Activated CD8-positive, alpha-beta T cell treated with anti-CD3 and anti-CD28 coated beads for 36 hours (primary cell): ENCODE measurements at regions not wholly inside any gene's neighbourhood (a gene's known extent, or its start where the extent isn't known, plus 50 kb on each side); places are given as distances from the start of the nearest gene placed in this dataset.

Experiments
- ATAC-seq: fragments of 200-7000 bp; cut with Tn5 transposase; one replicate; pipeline ENCODE4 v1.10.0; 2021; ENCODE audit warnings: mild to moderate bottlenecking, moderate library complexity
- CTCF ChIA-PET: fragments of 350-600 bp; sonication (Branson Sonifier 250); formaldehyde crosslinking; loops from one replicate; lab custom pipeline; 2021; ENCODE audit warnings: antibody characterized with exemption; lab: Charles Lee
- POLR2A ChIA-PET: fragments of 350-600 bp; sonication (Branson Sonifier 250); formaldehyde crosslinking; loops from one replicate; lab custom pipeline; 2021; ENCODE audit warnings: antibody characterized with exemption; lab: Charles Lee
- DNase-seq: peaks from one replicate; pipeline ENCODE4 v3.0.0-alpha.2; 2020
- H3K27ac Mint-ChIP-seq: one replicate; pipeline ENCODE4 v1.8.0; 2021; ENCODE audit warnings: mild to moderate bottlenecking, mixed read lengths
- H3K27me3 Mint-ChIP-seq: one replicate; pipeline ENCODE4 v1.8.0; 2021; ENCODE audit warnings: mixed read lengths
- H3K36me3 Mint-ChIP-seq: one replicate; pipeline ENCODE4 v1.8.0; 2021; ENCODE audit warnings: low read depth, mixed read lengths
- H3K4me1 Mint-ChIP-seq: one replicate; pipeline ENCODE4 v1.8.0; 2021; ENCODE audit warnings: low read depth, mixed read lengths
- H3K4me3 Mint-ChIP-seq: one replicate; pipeline ENCODE4 v1.8.0; 2021; ENCODE audit warnings: mild to moderate bottlenecking, moderate library complexity, mixed read lengths
- H3K9me3 Mint-ChIP-seq: one replicate; pipeline ENCODE4 v1.8.0; 2021; ENCODE audit warnings: mixed read lengths
- intact Hi-C: fragments of 100-400 bp; cut with micrococcal nuclease; formaldehyde crosslinking; loops from one replicate; pipeline ENCODE4 v1.10.0; 2022
- TF ChIP-seq, protein P1 (sequence below): fragments of 200-600 bp; IDR thresholded peaks from one replicate; pipeline ENCODE4 v1.8.0; 2022; ENCODE audit warnings: antibody characterized with exemption, mild to moderate bottlenecking

DNA sequence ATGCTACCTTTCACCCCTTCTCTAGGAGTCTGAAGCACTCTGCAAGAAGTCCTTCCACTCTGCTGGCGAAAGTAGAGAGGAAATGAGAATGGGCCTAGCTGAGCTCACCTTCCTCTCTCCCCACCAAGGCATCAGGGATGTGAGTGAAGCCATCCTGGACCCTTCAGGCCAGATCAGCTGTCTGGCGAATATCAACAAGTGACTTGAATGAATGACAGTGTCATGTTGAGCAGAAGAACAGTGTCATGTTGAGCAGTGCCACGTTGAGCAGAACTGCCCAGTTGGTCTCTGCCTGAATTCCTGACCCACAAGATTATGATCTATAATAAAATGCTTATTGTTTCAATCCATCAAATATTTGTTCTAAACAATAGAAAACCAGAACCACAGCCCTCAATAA, 166.2 kb upstream of the RFC3 start:
- no peaks in the 10 kb centered on the region for H3K9me3 Mint-ChIP-seq
- H3K4me1 Mint-ChIP-seq: no peaks in the 10 kb centered on the region
- ATAC-seq (no peak), DNase-seq (no peak)
- TF ChIP-seq, protein P1, sequence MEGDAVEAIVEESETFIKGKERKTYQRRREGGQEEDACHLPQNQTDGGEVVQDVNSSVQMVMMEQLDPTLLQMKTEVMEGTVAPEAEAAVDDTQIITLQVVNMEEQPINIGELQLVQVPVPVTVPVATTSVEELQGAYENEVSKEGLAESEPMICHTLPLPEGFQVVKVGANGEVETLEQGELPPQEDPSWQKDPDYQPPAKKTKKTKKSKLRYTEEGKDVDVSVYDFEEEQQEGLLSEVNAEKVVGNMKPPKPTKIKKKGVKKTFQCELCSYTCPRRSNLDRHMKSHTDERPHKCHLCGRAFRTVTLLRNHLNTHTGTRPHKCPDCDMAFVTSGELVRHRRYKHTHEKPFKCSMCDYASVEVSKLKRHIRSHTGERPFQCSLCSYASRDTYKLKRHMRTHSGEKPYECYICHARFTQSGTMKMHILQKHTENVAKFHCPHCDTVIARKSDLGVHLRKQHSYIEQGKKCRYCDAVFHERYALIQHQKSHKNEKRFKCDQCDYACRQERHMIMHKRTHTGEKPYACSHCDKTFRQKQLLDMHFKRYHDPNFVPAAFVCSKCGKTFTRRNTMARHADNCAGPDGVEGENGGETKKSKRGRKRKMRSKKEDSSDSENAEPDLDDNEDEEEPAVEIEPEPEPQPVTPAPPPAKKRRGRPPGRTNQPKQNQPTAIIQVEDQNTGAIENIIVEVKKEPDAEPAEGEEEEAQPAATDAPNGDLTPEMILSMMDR: no peak
- intact Hi-C loops: no loop called here
- CTCF ChIA-PET: no interaction called here
- H3K4me3 Mint-ChIP-seq: no peak overlapping the region
- no peak overlapping the region for H3K27ac Mint-ChIP-seq
- POLR2A ChIA-PET: no interaction called here
- peaks cover 14% of the 10 kb centered on the region for H3K27me3 Mint-ChIP-seq
- no peaks in the 10 kb centered on the region for H3K36me3 Mint-ChIP-seq

DNA sequence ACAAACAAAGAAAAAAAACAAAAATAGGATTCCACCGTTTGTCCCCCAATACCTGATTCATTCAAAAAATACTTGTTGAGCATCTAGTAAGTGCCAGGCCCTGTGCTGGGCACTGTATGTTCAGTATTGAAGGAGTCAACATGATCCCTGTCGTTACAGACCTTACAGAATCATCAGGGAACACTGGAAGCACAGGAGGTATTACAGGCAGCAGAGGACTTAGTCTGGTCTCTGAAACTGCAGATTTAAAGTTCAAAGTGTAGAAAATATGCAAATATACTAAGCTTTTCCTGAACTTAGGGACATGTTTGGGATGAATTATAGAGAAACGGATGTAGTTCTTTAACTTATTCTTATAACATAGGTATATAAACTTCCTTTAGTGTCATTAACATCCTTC, 160.7 kb upstream of the RFC3 start:
- TF ChIP-seq, protein P1: no peak
- peaks cover 13% of the 10 kb centered on the region for H3K27me3 Mint-ChIP-seq
- no peak overlapping the region for H3K4me3 Mint-ChIP-seq
- CTCF ChIA-PET: no interaction called here
- intact Hi-C loops: no loop called here
- POLR2A ChIA-PET: no interaction called here
- H3K36me3 Mint-ChIP-seq: no peaks in the 10 kb centered on the region
- no peak overlapping the region for H3K27ac Mint-ChIP-seq
- H3K9me3 Mint-ChIP-seq: peaks cover 1% of the 10 kb centered on the region
- DNase-seq: no peak
- no peak for ATAC-seq
- no peaks in the 10 kb centered on the region for H3K4me1 Mint-ChIP-seq

DNA sequence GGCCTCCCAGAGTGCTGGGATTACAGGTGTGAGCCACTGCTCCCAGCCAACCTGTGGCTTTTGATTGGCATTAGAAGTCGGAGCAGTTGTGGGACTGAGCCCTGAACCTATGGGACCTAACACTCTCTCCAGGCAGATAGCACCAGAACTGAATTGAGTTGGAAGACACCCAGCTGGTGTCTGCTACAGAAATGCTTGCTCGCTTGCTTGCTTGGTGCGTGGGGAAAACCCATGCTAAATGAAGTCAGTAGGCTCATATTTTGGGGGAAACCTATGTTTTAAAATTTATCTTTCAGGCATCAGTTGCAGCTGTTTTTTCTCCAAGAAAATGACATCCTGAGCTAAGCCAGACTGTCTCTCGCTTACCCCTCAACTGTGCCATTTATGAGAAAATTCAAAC, 158.5 kb upstream of the RFC3 start:
- no peaks in the 10 kb centered on the region for H3K4me1 Mint-ChIP-seq
- intact Hi-C loops: no loop called here
- H3K9me3 Mint-ChIP-seq: peaks cover 1% of the 10 kb centered on the region
- no peak overlapping the region for H3K4me3 Mint-ChIP-seq
- peaks cover 5% of the 10 kb centered on the region for H3K27me3 Mint-ChIP-seq
- ATAC-seq (no peak), DNase-seq (no peak)
- H3K27ac Mint-ChIP-seq: no peak overlapping the region
- H3K36me3 Mint-ChIP-seq: no peaks in the 10 kb centered on the region
- ChIA-PET POLR2A (no interaction called here), CTCF (no interaction called here)
- TF ChIP-seq, protein P1: no peak

DNA sequence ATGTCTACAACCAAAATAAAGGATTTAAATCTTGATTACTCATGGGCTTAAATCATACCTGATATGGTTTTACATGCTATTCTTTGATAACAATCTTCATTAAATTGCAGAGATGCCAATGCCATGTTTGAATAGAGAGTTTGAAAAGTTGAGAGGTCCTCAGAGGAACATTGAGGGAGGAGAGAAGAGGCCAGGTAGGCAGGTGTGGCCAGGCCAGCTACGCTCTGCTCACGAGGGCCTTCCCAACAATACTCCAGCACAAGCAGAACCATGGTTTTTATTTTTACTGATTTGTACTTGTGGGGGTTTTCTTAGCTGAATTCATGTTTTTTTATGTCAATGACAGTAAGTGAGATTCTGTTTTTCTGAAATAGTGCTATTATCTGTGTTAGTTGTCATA, 158.1 kb upstream of the RFC3 start:
- no peaks in the 10 kb centered on the region for H3K4me1 Mint-ChIP-seq
- H3K9me3 Mint-ChIP-seq: peaks cover 1% of the 10 kb centered on the region
- ChIA-PET CTCF (no interaction called here), POLR2A (no interaction called here)
- ATAC-seq (no peak), DNase-seq (no peak)
- no peak overlapping the region for H3K4me3 Mint-ChIP-seq
- no peak overlapping the region for H3K27ac Mint-ChIP-seq
- intact Hi-C loops: no loop called here
- TF ChIP-seq, protein P1: no peak
- no peaks in the 10 kb centered on the region for H3K36me3 Mint-ChIP-seq
- peaks cover 5% of the 10 kb centered on the region for H3K27me3 Mint-ChIP-seq

DNA sequence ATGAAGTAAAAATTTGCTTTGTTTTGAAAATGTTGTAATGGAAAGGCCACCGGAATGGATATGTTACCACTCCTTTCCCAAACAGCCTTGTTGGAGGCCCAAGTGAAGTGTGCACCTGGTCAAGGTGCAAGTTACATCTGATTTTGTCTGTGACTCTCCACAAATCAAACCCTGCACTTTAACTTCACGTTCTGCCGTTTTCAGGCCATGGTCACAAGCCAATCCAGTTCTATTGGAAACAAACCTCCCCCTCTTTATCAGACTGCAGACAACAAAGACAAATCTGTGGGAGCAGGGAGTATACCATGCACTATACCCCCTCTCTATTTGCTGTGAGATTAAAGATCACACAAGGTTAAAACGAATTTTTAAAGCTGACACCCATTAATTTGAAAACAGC, 155.6 kb upstream of the RFC3 start:
- Mint-ChIP-seq H3K9me3 (peaks cover 1% of the 10 kb centered on the region), H3K4me1 (peaks cover 3% of the 10 kb centered on the region), H3K27ac (no peak overlapping the region), H3K36me3 (no peaks in the 10 kb centered on the region), H3K27me3 (peaks cover 5% of the 10 kb centered on the region), H3K4me3 (no peak overlapping the region)
- intact Hi-C loops: no loop called here
- TF ChIP-seq, protein P1: no peak
- DNase-seq (no peak), ATAC-seq (no peak)
- CTCF ChIA-PET: no interaction called here
- POLR2A ChIA-PET: no interaction called here
